ENCODE measurements at regions not wholly inside any gene's neighbourhood (a gene's known extent, or its start where the extent isn't known, plus 50 kb on each side); places are given as distances from the start of the nearest gene placed in this dataset.

- no peak for ATAC-seq
- TF ChIP-seq SNAI2 (CRISPR knock-in tag; IDR thresholded peaks at IDR 0.05): no peak
- no peak for TF ChIP-seq ZNF8 (CRISPR knock-in tag; IDR thresholded peaks at IDR 0.05)
- no peak for TF ChIP-seq BACH2 (CRISPR knock-in tag; IDR thresholded peaks at IDR 0.05; ENCODE audit: borderline replicate concordance)
- TF ChIP-seq RARB (CRISPR knock-in tag; IDR thresholded peaks at IDR 0.05): no peak
These were observed 194.8 kb upstream of the MRPS30 start for GRCh38 chr5:44613936-44614335.

- no peak for TF ChIP-seq BACH2 (CRISPR knock-in tag; IDR thresholded peaks at IDR 0.05; ENCODE audit: borderline replicate concordance)
- no peak for TF ChIP-seq PPARA (CRISPR knock-in tag; IDR thresholded peaks at IDR 0.05; ENCODE audit: borderline replicate concordance)
- TF ChIP-seq ZNF70 (CRISPR knock-in tag; IDR thresholded peaks at IDR 0.05): no peak
- no peak for TF ChIP-seq TOX (CRISPR knock-in tag; IDR thresholded peaks at IDR 0.05; ENCODE audit: borderline replicate concordance)
- TF ChIP-seq ZFP3 (CRISPR knock-in tag; IDR thresholded peaks at IDR 0.05): no peak
- ATAC-seq: no peak
These were observed 202.8 kb upstream of the MRPS30 start for GRCh38 chr5:44605926-44606325.

GRCh38 chr5:44603496-44604272 lies 205.1 kb upstream of the MRPS30 start:
- TF ChIP-seq TOX (CRISPR knock-in tag; IDR thresholded peaks at IDR 0.05; ENCODE audit: borderline replicate concordance) (no peak), CSRNP3 (CRISPR knock-in tag; IDR thresholded peaks at IDR 0.05) (no peak), SNAI2 (CRISPR knock-in tag; IDR thresholded peaks at IDR 0.05) (no peak), ARNTL (CRISPR knock-in tag; IDR thresholded peaks at IDR 0.05; ENCODE audit: borderline replicate concordance, low read depth) (no peak), CREB5 (CRISPR knock-in tag; IDR thresholded peaks at IDR 0.05; ENCODE audit: low read depth) (no peak), ZNF70 (CRISPR knock-in tag; IDR thresholded peaks at IDR 0.05) (no peak), POU6F1 (CRISPR knock-in tag; IDR thresholded peaks at IDR 0.05; ENCODE audit: borderline replicate concordance, low read depth) (no peak)
- no peak for ATAC-seq

- no peak for ATAC-seq
These were observed 185.5 kb upstream of the FGF10 start for GRCh38 chr5:44574678-44575077.

More at GRCh38 chr5:44574678-44575077, 185.5 kb upstream of the FGF10 start:
- TF ChIP-seq ZC3H10 (CRISPR knock-in tag; IDR thresholded peaks at IDR 0.05) (no peak), PATZ1 (CRISPR knock-in tag; IDR thresholded peaks at IDR 0.05; ENCODE audit: borderline replicate concordance) (no peak), OSR1 (CRISPR knock-in tag; IDR thresholded peaks at IDR 0.05) (no peak), RARB (CRISPR knock-in tag; IDR thresholded peaks at IDR 0.05) (no peak), POU6F1 (CRISPR knock-in tag; IDR thresholded peaks at IDR 0.05; ENCODE audit: borderline replicate concordance, low read depth) (no peak), ARNTL (CRISPR knock-in tag; IDR thresholded peaks at IDR 0.05; ENCODE audit: borderline replicate concordance, low read depth) (no peak), ZNF8 (CRISPR knock-in tag; IDR thresholded peaks at IDR 0.05) (no peak), ESRRG (CRISPR knock-in tag; IDR thresholded peaks at IDR 0.05) (no peak), CREB5 (CRISPR knock-in tag; IDR thresholded peaks at IDR 0.05; ENCODE audit: low read depth) (no peak), CSDC2 (CRISPR knock-in tag; IDR thresholded peaks at IDR 0.05) (no peak), ZFP3 (CRISPR knock-in tag; IDR thresholded peaks at IDR 0.05) (no peak), ZFP30 (CRISPR knock-in tag; IDR thresholded peaks at IDR 0.05) (no peak), TSHZ2 (CRISPR knock-in tag; IDR thresholded peaks at IDR 0.05) (no peak), ZNF70 (CRISPR knock-in tag; IDR thresholded peaks at IDR 0.05) (no peak), TOX (CRISPR knock-in tag; IDR thresholded peaks at IDR 0.05; ENCODE audit: borderline replicate concordance) (no peak), SNAI2 (CRISPR knock-in tag; IDR thresholded peaks at IDR 0.05) (no peak), BACH2 (CRISPR knock-in tag; IDR thresholded peaks at IDR 0.05; ENCODE audit: borderline replicate concordance) (no peak), CSRNP3 (CRISPR knock-in tag; IDR thresholded peaks at IDR 0.05) (no peak)
